Stimulated activated naive CD8-positive, alpha-beta T cell treated with anti-CD3 and anti-CD28 coated beads, Interleukin-15, amount 100 ng/mL, for 72 hours (primary cell): ENCODE measurements at regions not wholly inside any gene's neighbourhood (a gene's known extent, or its start where the extent isn't known, plus 50 kb on each side); places are given as distances from the start of the nearest gene placed in this dataset.

Source experiments
- ATAC-seq: fragments of 150-1000 bp; cut with Tn5 transposase; 2 replicates; pipeline ENCODE4 v1.10.0; 2021; ENCODE audit warnings: mild to moderate bottlenecking, moderate library complexity
- DNase-seq, 2 donors: peaks; one replicate each; pipeline ENCODE4 v3.0.0; 2021 to 2022
- H3K27ac Mint-ChIP-seq, 2 donors: one replicate each; pipeline ENCODE4 v1.8.0; 2022; ENCODE audit warnings: mild to moderate bottlenecking in 2 of 2, mixed read lengths in 2 of 2, moderate library complexity in 2 of 2
- H3K27me3 Mint-ChIP-seq: one replicate; pipeline ENCODE4 v1.8.0; 2022; ENCODE audit warnings: mixed read lengths
- H3K4me1 Mint-ChIP-seq: one replicate; pipeline ENCODE4 v1.8.0; 2022; ENCODE audit warnings: mild to moderate bottlenecking, mixed read lengths
- H3K4me3 Mint-ChIP-seq, 2 donors: one replicate each; pipeline ENCODE4 v1.8.0; 2022; ENCODE audit warnings: mild to moderate bottlenecking in 2 of 2, mixed read lengths in 2 of 2, moderate library complexity in 1 of 2
- H3K9me3 Mint-ChIP-seq, 2 donors: one replicate each; pipeline ENCODE4 v1.8.0; 2022; ENCODE audit warnings: mixed read lengths in 2 of 2

GRCh38 chr3:24958271-24958670, 463.6 kb upstream of the THRB start:
- Mint-ChIP-seq H3K9me3 (peaks cover 0 to 5% of the 10 kb centered on the region in 2 donors), H3K27ac (no peak overlapping the region), H3K27me3 (no peaks in the 10 kb centered on the region), H3K4me1 (no peaks in the 10 kb centered on the region), H3K4me3 (no peak overlapping the region)
- ATAC-seq: no peak
- DNase-seq: no peak

DNA sequence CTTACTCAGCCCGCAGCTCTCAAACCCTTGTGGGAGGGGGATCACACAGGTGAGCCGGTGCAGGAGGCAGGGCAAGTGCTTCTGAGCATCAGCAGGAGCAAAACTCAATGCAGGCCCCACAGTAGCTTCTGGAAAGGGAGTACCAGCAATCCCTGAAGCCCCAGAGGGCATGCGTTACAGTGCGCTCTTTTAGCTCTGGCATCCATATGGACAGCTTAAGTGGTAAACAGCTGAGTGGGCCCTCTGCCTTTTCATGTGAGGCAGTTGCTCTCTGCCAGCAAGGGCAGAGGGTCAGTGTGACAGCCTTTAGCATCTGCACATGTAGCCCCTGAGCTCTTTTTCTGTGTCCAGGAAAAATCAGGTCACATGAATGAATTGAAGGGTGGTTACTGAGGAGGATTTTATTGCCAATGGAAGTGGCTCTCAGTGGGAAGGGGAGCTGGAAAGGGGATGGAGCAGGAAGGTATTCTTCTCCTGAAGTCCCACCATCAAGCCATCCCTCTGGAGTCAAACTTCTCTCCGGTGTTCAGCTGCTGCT, 464.3 kb upstream of the THRB start:
- H3K4me1 Mint-ChIP-seq: no peaks in the 10 kb centered on the region
- H3K9me3 Mint-ChIP-seq: peaks cover 0 to 5% of the 10 kb centered on the region in 2 donors
- no peak for DNase-seq
- no peak overlapping the region for H3K4me3 Mint-ChIP-seq
- peak overlapping the region in 1 of 2 donors; percentile 72 for H3K27ac Mint-ChIP-seq
- no peaks in the 10 kb centered on the region for H3K27me3 Mint-ChIP-seq
- ATAC-seq: no peak

GRCh38 chr3:24963762-24964625, 464.1 kb upstream of the RARB start:
- H3K27me3 Mint-ChIP-seq: no peaks in the 10 kb centered on the region
- ATAC-seq: no peak
- H3K27ac Mint-ChIP-seq: no peak overlapping the region
- H3K4me1 Mint-ChIP-seq: no peaks in the 10 kb centered on the region
- H3K4me3 Mint-ChIP-seq: no peak overlapping the region
- H3K9me3 Mint-ChIP-seq: no peaks in the 10 kb centered on the region
- DNase-seq: no peak

DNA sequence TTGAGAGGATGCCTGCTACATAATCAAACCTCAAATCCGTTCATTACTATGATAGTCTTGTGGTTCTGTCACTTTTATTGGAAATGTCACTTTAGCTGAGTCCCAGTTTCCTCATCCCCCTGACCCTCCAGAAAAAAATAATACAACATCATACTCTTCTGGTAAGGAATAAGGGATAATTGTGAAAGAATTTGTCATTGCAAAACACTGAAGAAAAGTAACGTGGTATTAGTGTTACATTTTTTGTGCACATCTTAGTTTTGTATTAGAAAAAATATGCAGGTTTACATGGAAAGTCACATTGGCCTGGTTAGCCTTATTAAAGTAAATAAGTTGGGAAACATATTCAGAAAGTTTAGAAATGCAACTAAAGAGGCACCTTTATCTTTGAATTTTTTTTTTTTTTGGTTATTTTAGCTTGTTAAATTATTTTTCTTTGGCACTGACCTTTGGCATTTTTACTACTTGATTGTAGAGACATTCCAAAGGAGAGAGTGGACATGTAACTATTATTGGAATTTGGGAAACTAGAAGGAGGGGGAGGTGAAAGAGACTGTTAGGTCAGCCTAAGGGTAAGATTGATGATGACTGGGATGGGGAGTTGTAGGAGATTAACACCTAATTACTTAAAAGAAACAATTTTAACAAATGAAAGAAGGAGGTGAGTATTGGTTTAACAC, 462.2 kb upstream of the RARB start:
- ATAC-seq (no peak), DNase-seq (no peak)
- H3K27me3 Mint-ChIP-seq: no peaks in the 10 kb centered on the region
- H3K27ac Mint-ChIP-seq: peak overlapping the region in 1 of 2 donors; percentile 4
- no peaks in the 10 kb centered on the region for H3K4me1 Mint-ChIP-seq
- no peaks in the 10 kb centered on the region for H3K9me3 Mint-ChIP-seq
- no peak overlapping the region for H3K4me3 Mint-ChIP-seq

DNA sequence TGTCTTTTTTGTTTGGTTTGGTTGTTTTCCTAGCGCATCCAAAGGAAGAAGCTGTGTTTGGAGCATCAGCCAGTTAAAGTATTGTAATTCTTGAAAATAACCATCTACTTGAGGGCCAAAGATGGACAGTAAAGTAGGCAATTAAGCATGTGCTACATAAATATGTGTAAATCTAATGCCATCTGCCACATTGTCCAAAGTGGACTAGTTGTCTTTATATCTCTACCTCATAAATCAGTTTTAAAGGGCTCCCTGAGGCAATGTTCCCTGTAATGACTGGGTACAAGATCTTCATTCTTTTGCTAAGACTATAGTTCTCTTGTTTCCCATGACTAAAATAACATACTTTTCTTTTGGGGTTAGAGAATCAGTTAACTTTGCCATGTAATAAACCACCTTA, 460.0 kb upstream of the RARB start:
- Mint-ChIP-seq H3K9me3 (peaks cover 0 to 8% of the 10 kb centered on the region in 2 donors), H3K27me3 (no peaks in the 10 kb centered on the region), H3K4me3 (no peak overlapping the region), H3K4me1 (no peaks in the 10 kb centered on the region), H3K27ac (no peak overlapping the region)
- no peak for ATAC-seq
- DNase-seq: no peak

DNA sequence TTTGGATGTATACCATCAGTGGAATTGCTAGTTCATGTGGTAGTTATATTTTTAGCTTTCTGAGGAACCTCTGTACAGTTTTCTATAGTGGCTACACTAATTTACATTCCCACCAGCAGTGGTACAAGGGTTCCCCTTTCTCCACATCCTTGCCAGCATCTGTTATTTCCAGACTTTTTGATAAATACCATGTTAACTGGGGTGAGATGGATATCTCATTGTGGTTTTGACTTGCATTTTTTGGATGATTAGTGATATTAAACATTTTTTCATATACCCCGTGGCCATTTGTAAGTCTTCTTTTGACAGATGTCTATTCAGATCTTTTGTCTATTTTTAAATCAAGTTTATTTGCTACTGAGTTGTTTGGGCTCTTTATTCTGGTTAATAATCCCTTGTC, 455.6 kb upstream of the RARB start:
- Mint-ChIP-seq H3K9me3 (peaks cover 8 to 11% of the 10 kb centered on the region in 2 donors), H3K27ac (no peak overlapping the region), H3K4me3 (no peak overlapping the region), H3K27me3 (no peaks in the 10 kb centered on the region), H3K4me1 (no peaks in the 10 kb centered on the region)
- ATAC-seq: no peak
- DNase-seq: no peak

- no peak for ATAC-seq
- Mint-ChIP-seq H3K27ac (no peak overlapping the region), H3K4me1 (no peaks in the 10 kb centered on the region), H3K9me3 (peaks cover 19 to 33% of the 10 kb centered on the region in 2 donors), H3K27me3 (no peaks in the 10 kb centered on the region), H3K4me3 (no peak overlapping the region)
- no peak for DNase-seq
Observed at GRCh38 chr3:24981309-24981708, 446.8 kb upstream of the RARB start.

- Mint-ChIP-seq H3K27ac (no peak overlapping the region), H3K27me3 (no peaks in the 10 kb centered on the region), H3K9me3 (peaks cover 19 to 31% of the 10 kb centered on the region in 2 donors), H3K4me1 (no peaks in the 10 kb centered on the region), H3K4me3 (no peak overlapping the region)
- no peak for DNase-seq
- no peak for ATAC-seq
Observed at GRCh38 chr3:24981924-24982323, 446.1 kb upstream of the RARB start.

GRCh38 chr3:24985668-24986067, 442.4 kb upstream of the RARB start:
- no peak for DNase-seq
- H3K9me3 Mint-ChIP-seq: peaks cover 0 to under 1% of the 10 kb centered on the region in 2 donors
- H3K4me3 Mint-ChIP-seq: no peak overlapping the region
- H3K27me3 Mint-ChIP-seq: no peaks in the 10 kb centered on the region
- H3K4me1 Mint-ChIP-seq: no peaks in the 10 kb centered on the region
- no peak for ATAC-seq
- H3K27ac Mint-ChIP-seq: no peak overlapping the region

DNA sequence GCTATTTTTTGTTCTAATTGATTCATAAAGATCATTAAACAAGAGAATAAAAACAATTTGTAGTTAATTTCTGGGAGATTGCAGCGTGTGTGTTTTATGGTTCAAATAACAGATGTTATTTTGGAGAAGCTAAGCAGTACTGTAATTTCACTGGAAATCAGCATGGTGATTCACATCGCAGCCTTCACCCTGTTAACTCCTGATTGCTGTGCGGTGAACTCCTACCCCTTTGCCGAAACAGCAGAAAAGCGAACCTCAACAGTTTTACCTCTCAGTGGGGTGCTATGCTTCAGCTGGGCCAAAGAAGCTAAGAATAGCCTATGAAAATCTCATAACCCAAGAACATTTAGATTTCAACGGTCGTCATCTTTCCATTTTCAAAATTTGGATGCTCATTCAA, 441.5 kb upstream of the RARB start:
- Mint-ChIP-seq H3K9me3 (no peaks in the 10 kb centered on the region), H3K27me3 (no peaks in the 10 kb centered on the region), H3K4me3 (no peak overlapping the region), H3K4me1 (no peaks in the 10 kb centered on the region), H3K27ac (no peak overlapping the region)
- DNase-seq (no peak), ATAC-seq (no peak)

DNA sequence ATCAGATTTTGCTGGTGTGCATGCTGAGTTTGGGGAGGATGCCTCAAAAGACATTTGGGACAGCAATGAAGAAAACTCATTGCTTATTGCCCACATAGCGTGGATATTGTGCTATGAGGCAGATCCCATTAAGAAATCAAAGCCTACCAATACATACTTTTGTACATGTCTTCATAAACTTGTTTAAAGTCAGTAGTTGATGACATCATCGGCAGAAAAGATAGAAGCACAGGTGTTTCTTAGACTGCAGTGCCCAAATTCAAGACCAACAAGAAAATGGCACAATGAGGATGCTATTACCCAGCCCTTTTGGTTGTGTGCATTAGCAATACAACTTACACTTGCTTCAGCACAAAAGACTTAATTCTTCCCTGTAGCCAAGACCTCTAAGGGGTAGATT, 428.7 kb upstream of the RARB start:
- ATAC-seq (no peak), DNase-seq (no peak)
- Mint-ChIP-seq H3K4me1 (no peaks in the 10 kb centered on the region), H3K27ac (no peak overlapping the region), H3K4me3 (no peak overlapping the region), H3K27me3 (no peaks in the 10 kb centered on the region), H3K9me3 (peaks cover 0 to 8% of the 10 kb centered on the region in 2 donors)

- no peaks in the 10 kb centered on the region for H3K27me3 Mint-ChIP-seq
- no peaks in the 10 kb centered on the region for H3K9me3 Mint-ChIP-seq
- H3K4me3 Mint-ChIP-seq: no peak overlapping the region
- DNase-seq (no peak), ATAC-seq (no peak)
- H3K27ac Mint-ChIP-seq: no peak overlapping the region
- H3K4me1 Mint-ChIP-seq: no peaks in the 10 kb centered on the region
Observed at GRCh38 chr3:25000971-25001591, 427.0 kb upstream of the RARB start.

DNA sequence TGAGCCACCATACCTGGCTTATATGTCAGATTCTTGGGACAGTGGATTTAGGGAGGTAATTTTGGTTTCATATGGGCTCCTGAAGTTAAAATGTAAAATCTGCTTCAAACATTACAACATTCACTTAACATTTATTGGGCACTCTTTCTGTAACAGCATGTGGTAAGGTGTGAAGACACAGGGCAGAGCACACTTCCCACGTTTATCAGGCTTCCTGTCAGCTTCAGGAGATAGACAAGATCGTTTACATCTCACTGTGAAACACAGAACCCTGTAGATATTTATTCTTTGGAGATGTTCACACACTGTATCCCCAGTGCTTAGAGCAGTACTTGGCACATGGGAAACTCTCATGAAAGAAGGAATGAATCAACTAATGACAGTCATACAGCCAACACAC, 426.0 kb upstream of the RARB start:
- Mint-ChIP-seq H3K9me3 (no peaks in the 10 kb centered on the region), H3K27me3 (no peaks in the 10 kb centered on the region), H3K27ac (no peak overlapping the region), H3K4me3 (no peak overlapping the region), H3K4me1 (no peaks in the 10 kb centered on the region)
- DNase-seq (no peak), ATAC-seq (no peak)

DNA sequence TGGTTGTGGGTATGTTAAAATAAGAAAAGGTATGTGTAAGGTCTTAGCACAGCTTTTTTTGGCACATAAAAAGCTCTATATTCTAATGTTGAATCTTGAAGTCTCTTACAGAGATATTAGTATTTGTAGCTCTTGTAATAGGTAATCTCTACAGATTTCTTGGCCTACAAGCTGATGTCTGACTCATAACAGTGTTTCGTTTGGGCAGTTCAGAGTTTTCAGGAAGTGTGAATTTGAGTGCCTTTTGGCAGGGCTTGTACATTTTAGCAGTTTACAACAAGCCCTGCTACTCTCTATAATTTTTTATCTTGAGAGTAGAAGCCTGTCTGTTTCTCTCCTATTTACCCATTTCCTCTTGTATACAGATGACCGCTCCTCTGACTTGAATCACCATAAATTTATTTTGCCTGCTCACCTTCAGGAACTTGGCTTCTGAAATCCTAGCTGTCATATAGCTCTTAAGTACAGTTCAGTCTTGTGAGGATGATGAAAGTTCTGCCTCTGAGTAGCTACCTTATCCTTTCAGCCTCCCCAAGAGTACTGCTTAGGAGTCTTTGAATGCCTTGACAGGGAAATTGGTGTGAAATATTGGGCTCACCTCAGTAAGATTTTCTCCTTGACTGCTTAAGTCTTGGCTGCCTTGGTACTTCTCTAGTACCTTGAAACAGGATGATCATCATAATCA, 419.9 kb upstream of the RARB start:
- no peak overlapping the region for H3K27ac Mint-ChIP-seq
- H3K4me3 Mint-ChIP-seq: no peak overlapping the region
- H3K27me3 Mint-ChIP-seq: no peaks in the 10 kb centered on the region
- no peaks in the 10 kb centered on the region for H3K4me1 Mint-ChIP-seq
- ATAC-seq (no peak), DNase-seq (no peak)
- H3K9me3 Mint-ChIP-seq: peaks cover 0 to 11% of the 10 kb centered on the region in 2 donors

DNA sequence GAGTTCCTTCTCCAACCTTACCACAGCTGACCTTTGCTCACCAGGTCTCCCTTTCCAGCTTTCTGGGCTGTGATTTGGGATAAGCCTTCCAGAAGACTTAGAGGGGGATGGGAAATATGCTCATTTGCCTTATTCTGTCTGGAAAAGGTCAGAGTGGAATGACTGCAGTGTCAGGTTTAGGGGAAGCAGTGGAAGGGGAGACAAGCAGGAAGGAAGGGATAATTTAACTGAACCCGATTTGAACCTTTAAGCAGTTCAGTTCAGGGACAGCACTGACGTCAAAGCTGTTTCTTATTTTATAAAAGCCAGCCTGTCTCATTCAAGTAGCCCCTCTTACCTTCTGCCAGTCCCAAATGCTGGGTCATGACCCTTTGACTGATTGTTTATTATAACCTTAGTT, 418.4 kb upstream of the RARB start:
- Mint-ChIP-seq H3K27me3 (no peaks in the 10 kb centered on the region), H3K27ac (peak overlapping the region in 1 of 2 donors; percentile 62), H3K9me3 (peaks cover 0 to 11% of the 10 kb centered on the region in 2 donors), H3K4me1 (no peaks in the 10 kb centered on the region), H3K4me3 (no peak overlapping the region)
- no peak for DNase-seq
- ATAC-seq: no peak
